NCI-H2081 (cell line): ENCODE measurements at regions not wholly inside any gene's neighbourhood (a gene's known extent, or its start where the extent isn't known, plus 50 kb on each side); places are given as distances from the start of the nearest gene placed in this dataset.
"Not testable (repeated sequence)": the region's sequence is repeated elsewhere in the genome, so short reads cannot be mapped to it uniquely, and the experiment has no call there.

Source experiments
- DNase-seq, 2 experiments: peaks; one replicate each; lab custom pipeline; 2025; lab: John Stamatoyannopoulos, UW

DNA sequence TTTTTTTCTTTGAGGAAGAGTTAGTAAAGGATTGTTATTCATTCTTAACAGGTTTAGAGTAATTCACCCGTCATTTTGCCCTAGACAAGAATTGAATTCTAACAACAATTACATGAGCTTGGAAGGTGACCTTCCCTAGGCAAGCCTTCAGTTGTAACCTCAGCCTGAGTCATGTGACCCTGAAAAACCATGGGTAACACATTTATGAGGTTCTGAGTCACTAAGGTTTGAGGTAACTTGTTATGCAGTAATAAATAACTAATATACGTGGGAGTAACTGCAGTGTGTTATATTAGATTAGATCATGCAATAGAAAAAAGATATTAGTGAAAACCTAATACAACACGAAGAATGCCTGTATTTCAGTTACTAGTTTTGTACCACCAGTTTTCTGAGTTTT lies 237.6 kb upstream of the NDN start:
- no peak for DNase-seq

DNA sequence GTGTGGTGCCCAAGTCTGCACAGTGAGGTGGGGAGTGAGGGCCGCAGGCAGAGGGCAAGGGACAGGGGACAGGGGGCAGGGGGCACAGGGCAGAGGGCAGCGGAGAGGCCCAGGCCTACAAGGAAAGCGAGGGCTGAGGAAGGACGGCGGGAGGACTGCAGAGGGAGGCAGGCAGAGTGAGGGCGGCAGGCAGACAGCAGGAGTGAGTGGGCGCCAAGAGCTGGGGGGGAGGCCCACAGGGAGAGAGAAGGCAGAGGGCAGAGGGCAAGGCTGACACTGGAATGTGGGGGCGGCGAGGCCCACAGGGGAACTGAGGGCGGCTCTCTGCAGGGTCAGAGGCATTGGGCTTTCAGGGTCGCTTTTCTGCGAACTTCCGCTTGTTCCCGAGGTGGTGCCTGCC lies 267.8 kb upstream of the NDN start:
- no peak for DNase-seq

- no peak for DNase-seq
Measured at GRCh38 chr15:23983500-23984259, 296.6 kb upstream of the NDN start.

- no peak for DNase-seq
Measured at GRCh38 chr15:23994273-23994672, 307.2 kb upstream of the NDN start.

- DNase-seq, result no peak
Measured at GRCh38 chr15:23998056-23998455, 311.0 kb upstream of the NDN start.

DNA sequence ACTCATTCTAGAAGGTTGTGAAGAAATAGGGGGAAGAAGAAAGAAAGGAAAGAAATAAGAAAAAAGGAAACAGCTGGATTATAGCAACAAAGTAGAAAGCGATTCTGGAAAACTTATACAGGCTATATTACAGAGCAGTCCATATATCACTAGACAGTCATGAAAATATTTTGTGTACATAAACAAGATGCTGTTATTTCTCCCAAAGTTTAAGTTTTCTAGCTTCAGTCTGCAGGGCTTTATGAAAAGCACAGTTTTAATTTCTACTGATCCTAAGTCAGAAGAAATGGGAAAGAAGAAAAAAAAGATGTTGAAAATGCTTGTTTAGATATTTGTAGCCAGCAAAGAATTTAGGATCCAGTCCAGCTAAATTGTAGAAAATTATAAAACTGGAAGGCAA lies 321.4 kb upstream of the NDN start:
- no peak for DNase-seq

DNA sequence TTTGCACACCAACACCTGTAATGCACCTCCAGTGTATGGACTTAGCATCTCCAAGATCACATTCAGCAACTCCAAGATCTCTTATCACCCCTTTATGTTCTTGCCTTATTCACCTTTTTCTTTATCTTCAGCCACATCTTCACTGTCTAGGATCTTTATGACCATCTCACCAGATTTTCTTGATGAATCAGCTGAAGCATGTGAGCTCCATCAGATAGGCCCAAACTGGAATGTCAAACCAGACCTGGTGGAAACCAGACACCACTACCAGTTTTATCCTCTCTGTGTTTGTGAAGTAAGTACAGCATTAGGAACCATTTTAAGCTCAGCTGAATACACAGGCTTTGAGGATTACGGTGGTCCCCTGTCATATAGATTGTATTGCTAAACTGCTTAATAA lies 330.4 kb upstream of the NDN start:
- no peak for DNase-seq

DNA sequence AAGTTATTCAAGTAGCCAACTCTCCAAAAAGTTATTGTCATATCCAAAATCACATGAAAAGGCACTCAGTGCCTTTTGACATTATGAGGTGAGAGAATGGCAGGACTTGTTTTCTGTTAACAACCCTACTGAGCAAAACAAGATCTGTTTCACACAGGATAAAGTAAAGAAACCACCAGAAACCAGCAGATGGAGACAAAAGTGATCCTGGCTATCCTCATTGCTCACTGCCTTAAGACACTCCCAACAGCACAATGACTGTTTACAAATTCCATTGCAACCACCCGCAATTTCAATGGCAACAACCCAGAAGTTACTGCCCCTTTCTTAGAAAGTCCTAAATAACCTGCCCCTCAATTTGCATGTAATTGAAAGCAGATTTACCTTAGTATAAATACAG lies 352.6 kb upstream of the NDN start:
- no peak for DNase-seq

DNA sequence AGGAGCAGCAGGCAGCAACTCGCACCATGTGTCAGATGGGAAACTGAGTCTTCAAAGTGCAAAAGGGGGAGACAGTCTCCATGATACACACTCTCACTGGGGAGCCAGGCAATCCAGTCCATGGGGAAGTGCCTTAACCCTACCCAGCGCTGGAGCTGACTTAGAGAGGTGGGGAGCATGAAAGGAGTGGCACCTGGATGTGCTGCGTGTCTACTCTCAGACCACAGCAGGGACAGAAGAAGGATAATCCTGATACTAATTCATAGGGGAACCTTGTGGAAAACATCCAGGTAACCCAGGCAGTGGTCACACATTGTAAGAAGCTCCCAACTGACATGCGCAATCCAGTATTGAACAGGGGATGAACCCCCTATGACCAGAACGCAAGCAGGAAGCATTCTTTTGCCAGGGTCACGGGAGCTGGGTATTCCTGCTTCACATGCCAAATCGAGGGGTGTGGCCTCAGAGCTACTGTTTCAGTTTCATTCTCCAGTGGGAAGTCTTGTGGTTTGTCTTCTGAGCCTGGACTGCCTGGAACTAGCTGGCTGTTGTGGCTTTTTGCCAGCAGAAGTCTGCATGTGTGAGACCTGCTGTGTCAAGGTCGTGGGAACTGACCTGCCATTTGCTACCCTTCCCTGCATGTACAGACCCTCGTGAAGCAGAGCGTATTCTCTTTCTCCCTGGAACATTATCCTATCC lies 367.6 kb upstream of the NDN start:
- no peak for DNase-seq

DNA sequence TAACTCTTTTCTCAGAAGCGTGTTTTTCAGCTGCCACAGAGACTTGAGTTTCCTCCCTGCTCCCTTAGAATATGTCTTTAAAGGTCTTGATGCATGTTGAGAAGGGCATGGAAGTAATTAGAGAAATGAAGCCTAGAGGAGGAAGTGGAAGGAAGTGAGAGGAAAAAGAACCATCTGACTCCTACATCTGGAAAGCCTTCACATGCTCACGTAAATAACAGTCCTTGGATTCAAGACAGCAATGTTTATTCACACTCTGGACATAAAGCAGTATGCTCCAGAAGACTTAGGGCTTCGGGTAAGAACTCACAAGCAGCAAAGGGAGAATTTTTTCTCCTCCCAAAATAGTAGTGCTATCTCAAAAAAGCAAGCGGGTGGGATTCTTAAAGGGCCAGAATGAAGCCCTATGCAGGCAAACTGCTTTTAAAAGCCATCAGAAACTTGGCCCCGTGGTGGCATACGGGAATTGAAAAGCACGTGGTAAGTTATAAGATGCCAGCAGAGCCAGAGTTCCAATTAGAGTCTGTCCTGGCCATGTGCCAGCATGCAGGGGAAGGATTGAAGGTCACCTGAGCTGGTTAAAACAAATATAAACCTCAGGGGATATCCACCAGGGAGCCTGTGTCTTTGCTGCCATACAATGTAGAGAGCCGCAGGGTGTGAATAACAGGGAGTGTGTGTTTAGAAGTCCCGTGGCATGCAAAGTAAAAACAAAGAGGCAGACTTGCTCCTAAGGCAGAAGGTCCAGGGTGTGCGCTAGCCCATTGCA lies 380.8 kb upstream of the NDN start:
- DNase-seq, result no peak

- DNase-seq, result no peak
Measured at GRCh38 chr15:24075420-24076089, 388.4 kb upstream of the NDN start.

DNA sequence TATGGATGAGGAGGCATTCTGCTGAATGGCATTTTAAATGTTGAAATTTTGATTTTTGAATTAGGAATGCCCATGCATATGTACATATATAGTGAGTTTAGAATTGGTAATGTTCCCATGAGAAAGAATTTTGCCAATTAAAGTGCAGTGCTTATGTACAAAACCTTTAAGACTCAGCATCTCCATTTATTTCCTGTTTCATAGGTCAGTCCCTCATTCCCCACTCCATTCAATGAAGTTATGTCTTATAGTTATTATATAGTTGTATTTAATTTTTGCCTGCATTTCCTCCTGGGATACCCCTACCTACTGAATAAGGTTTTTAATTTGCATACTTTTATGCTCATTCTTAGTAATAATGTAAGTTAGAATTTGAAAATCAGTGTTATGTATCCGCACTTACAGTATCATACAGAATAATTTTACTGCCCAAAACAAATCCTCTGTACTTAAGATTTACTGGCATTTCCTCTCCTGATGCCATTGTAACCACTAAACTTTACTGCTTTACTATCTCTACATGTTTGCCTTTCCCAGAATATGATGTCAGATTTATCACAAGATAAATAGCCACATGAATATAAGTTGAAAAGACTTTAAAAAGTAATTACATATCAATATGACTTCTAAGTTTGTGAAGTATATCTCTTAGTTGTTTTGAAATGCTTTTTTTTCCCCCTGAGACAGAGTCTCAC lies 389.1 kb upstream of the NDN start:
- no peak for DNase-seq

- no peak for DNase-seq
Measured at GRCh38 chr15:24078310-24079029, 391.4 kb upstream of the NDN start.

DNA sequence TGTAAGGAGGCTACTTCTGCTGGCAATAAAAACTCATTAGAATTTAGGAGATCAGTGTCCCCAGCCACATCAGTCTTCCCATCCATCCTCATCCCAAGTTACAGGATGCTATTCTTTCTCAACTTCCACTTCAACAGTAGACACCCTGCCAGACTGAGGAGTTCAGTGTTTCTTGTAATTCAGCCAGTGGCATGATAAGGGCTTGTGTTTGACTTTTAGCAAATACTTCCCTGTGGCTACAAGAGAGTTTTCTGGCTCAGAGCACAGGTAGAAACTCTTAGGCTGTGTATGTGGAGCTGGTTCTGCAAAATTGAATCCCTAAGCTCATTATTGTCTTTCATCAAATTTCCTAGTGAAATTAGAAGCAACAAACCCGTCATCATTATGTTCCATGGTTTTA lies 401.8 kb upstream of the NDN start:
- not testable (repeated sequence) for DNase-seq

DNA sequence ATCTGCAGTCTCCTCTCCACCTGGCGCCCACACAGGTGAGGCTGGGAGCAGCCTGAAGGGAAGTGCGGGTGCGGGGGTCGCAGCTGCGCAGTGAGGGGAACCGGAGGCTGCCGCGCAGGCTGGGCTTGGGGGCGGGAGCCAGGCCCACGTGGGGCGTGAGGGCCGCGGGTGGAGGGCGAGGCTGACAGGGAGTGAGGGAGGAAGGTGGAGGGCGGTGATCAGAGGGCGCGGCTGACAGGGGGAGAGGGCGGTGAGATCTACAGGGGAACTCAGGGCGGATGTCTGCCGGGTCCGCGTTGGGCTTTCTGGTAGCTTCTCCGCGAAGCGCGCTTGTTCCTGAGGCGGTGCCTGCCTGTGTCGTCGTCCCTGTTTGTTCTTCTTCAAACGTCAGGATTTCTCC lies 414.4 kb upstream of the NDN start:
- DNase-seq, result not testable (repeated sequence)

DNA sequence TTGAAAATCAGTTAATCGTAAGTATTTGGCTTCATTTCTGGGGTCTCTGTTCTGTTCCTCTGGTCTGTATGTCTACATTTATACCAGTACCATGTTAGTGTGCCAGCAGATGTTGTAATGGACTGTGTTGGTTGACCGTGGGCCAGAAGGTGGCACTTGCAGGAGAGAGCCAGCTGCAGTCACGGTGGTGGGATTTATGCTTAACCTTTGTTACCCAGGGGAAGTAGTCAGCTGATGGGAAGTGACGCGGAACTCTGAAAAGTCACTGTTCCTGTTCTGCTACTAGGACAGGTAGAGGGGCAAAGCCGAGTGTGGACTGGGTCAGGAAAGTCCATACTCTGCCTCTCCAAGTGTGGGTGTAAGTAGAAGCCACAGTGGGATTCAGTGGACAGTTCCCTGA lies 420.4 kb upstream of the NDN start:
- not testable (repeated sequence) for DNase-seq

DNA sequence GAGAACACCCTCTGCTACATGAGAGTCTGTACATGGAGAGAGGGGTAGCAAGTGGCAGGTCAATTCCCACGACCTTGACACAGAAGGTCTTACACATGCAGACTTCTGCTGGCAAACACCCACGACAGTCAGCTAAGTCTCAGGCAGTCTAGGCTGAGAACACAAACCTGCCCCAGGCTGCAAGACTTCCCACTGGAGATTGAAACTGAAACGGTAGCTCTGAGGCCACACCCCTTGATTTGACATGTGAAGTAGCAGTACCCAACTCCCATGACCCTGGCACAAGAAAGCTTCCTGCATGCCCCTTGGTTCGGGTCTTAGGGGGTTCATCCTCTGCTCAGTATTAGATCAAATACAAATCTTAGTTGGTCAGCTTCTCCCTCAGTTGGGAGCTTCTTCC lies 420.8 kb upstream of the NDN start:
- DNase-seq, result not testable (repeated sequence)

DNA sequence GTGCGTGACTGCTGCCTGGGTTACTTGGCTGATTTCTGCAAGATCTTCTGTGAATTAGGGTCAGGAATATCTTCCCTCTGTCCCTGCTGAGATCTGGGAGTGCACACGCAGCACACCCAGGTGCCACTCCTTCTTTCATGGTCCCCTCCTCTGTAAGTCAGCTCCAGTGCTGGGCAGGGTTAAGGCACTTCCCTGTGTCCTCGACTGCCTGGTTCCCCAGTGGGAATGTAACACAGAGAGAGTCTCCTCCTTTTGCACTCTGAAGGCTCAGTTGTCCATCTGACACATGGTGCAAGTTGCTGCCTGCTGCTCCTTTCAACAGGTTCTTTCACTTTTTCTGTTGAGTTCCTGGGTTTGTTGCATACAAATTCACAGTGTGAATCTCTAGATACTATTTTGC lies 421.2 kb upstream of the NDN start:
- DNase-seq, result not testable (repeated sequence)

DNA sequence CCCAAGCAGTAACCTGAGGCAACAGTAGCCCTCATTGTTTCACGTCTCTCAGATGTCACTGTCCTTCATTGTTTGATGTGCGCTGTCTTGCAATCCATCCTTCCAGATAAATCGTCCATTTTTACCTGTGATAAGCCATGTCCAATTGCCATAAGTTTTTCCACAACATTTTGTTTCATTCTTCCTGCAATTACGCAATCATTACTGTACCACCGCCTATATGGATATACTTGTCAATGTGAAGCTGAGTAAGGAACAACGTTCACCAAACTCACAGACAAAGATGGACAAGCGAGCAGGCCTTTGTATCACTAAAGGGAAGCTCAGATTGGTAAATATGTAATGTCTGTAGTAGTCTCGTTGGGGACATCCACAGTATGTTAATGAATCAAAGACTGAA lies 452.5 kb upstream of the NDN start:
- DNase-seq, result not testable (repeated sequence)

GRCh38 chr15:24145070-24145469 lies 458.0 kb upstream of the NDN start:
- DNase-seq, result not testable (repeated sequence)

DNA sequence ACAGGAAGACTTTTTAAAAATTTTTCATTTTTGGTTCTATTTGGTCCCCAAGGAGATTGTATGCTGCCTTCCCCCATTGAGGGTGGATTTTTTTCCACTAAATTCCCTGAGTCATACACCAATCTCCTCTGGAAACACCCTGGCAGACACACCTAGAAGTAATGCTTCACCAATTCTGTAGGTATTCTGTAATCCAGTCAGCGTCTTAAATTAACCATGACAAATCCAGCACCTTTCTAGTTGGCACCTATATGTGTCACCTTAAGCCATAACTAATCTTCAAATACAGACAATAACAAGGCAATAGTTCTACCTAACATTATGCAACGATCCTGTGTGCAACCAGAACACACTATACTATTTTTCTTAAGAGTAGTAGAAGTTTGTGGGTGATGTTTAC lies 459.1 kb upstream of the NDN start:
- DNase-seq, result no peak
